ENCODE measurements at regions not wholly inside any gene's neighbourhood (a gene's known extent, or its start where the extent isn't known, plus 50 kb on each side); places are given as distances from the start of the nearest gene placed in this dataset.

- no peak for DNase-seq (ENCODE audit: low read depth)
- no peak overlapping the region for H3K4me3 ChIP-seq (ENCODE audit: low read depth, low read length)
- TF ChIP-seq CTCF (IDR thresholded peaks at IDR 0.05; ENCODE audit: low read depth, low read length, missing control alignments): no peak
These were observed 267.8 kb upstream of the NRIP1 start for GRCh38 chr21:15332572-15332971.

- DNase-seq (ENCODE audit: low read depth): no peak
- H3K4me3 ChIP-seq (ENCODE audit: low read depth, low read length): no peak overlapping the region
- no peak for TF ChIP-seq CTCF (IDR thresholded peaks at IDR 0.05; ENCODE audit: low read depth, low read length, missing control alignments)
These were observed 268.4 kb upstream of the NRIP1 start for GRCh38 chr21:15333136-15333710.

DNA sequence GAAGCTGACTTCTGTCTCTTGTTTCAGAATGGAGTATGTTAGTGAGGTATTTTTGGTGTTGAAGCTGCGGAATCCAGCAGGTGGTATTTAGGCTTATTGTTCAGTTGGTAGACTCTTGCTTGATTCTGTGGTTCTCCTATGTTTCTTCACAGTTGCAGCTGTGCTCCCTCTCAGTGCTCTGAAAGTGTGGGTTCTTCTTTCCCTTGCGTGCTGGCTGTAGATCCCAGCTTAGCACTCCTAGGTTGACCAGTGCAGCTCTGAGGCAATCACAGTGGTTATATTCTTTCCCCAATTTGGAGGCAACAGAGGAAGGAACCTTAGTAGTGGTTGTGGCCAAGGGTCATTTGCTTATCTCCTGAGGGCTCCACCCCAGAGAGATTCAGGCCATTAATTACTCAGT is 269.2 kb upstream of the NRIP1 start:
- no peak for DNase-seq (ENCODE audit: low read depth)
- no peak overlapping the region for H3K4me3 ChIP-seq (ENCODE audit: low read depth, low read length)
- TF ChIP-seq CTCF (IDR thresholded peaks at IDR 0.05; ENCODE audit: low read depth, low read length, missing control alignments): no peak

- no peak for TF ChIP-seq CTCF (IDR thresholded peaks at IDR 0.05; ENCODE audit: low read depth, low read length, missing control alignments)
- no peak for DNase-seq (ENCODE audit: low read depth)
- H3K4me3 ChIP-seq (ENCODE audit: low read depth, low read length): no peak overlapping the region
These were observed 278.3 kb upstream of the NRIP1 start for GRCh38 chr21:15343066-15343465.

- H3K4me3 ChIP-seq (ENCODE audit: low read depth, low read length): no peak overlapping the region
- TF ChIP-seq CTCF (IDR thresholded peaks at IDR 0.05; ENCODE audit: low read depth, low read length, missing control alignments): no peak
- no peak for DNase-seq (ENCODE audit: low read depth)
These were observed 287.2 kb upstream of the NRIP1 start for GRCh38 chr21:15352009-15352408.

- H3K4me3 ChIP-seq (ENCODE audit: low read depth, low read length): no peak overlapping the region
- no peak for DNase-seq (ENCODE audit: low read depth)
- TF ChIP-seq CTCF (IDR thresholded peaks at IDR 0.05; ENCODE audit: low read depth, low read length, missing control alignments): no peak
These were observed 288.7 kb upstream of the NRIP1 start for GRCh38 chr21:15353546-15353945.

- TF ChIP-seq CTCF (IDR thresholded peaks at IDR 0.05; ENCODE audit: low read depth, low read length, missing control alignments): no peak
- no peak overlapping the region for H3K4me3 ChIP-seq (ENCODE audit: low read depth, low read length)
- DNase-seq (ENCODE audit: low read depth): no peak
These were observed 289.7 kb upstream of the NRIP1 start for GRCh38 chr21:15354516-15354915.
